Body of pancreas (tissue), 4 donors: ENCODE measurements at regions not wholly inside any gene's neighbourhood (a gene's known extent, or its start where the extent isn't known, plus 50 kb on each side); places are given as distances from the start of the nearest gene placed in this dataset.
"Not testable (repeated sequence)": the region's sequence is repeated elsewhere in the genome, so short reads cannot be mapped to it uniquely, and the experiment has no call there.

Experiments used
- POLR2A ChIP-seq, 3 donors: fragments of 450-650 bp; IDR thresholded peaks; one replicate each; pipeline ENCODE4 v1.6.1; 2016; ENCODE audit warnings: antibody characterized with exemption in 3 of 3, mild to moderate bottlenecking in 2 of 3
- TF ChIP-seq, protein P1 (sequence below), 7 experiments: fragments of 450-650 bp in 4 of 7; fragments of 200-600 bp in 3 of 7; sonication (generic) in 3 of 7; IDR thresholded peaks; one replicate each; pipeline ENCODE4 v1.5.1; 2016 to 2019; ENCODE audit warnings: antibody characterized with exemption in 7 of 7

GRCh38 chr1:120658622-120659021 is 65.1 kb upstream of the NBPF26 start:
- TF ChIP-seq, protein P1, sequence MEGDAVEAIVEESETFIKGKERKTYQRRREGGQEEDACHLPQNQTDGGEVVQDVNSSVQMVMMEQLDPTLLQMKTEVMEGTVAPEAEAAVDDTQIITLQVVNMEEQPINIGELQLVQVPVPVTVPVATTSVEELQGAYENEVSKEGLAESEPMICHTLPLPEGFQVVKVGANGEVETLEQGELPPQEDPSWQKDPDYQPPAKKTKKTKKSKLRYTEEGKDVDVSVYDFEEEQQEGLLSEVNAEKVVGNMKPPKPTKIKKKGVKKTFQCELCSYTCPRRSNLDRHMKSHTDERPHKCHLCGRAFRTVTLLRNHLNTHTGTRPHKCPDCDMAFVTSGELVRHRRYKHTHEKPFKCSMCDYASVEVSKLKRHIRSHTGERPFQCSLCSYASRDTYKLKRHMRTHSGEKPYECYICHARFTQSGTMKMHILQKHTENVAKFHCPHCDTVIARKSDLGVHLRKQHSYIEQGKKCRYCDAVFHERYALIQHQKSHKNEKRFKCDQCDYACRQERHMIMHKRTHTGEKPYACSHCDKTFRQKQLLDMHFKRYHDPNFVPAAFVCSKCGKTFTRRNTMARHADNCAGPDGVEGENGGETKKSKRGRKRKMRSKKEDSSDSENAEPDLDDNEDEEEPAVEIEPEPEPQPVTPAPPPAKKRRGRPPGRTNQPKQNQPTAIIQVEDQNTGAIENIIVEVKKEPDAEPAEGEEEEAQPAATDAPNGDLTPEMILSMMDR (IDR thresholded peaks at IDR 0.05), result not testable (repeated sequence)
- TF ChIP-seq POLR2A (IDR thresholded peaks at IDR 0.05), result not testable (repeated sequence)
